HG02973 (cell line): ENCODE measurements at regions not wholly inside any gene's neighbourhood (a gene's known extent, or its start where the extent isn't known, plus 50 kb on each side); places are given as distances from the start of the nearest gene placed in this dataset.

Experiments
- ATAC-seq: cut with Tn5 transposase; IDR thresholded peaks from one replicate; pipeline ENCODE4 v1.9.1; 2021; ENCODE audit warnings: moderate library complexity; ENCODE audit not compliant: unreplicated experiment

DNA sequence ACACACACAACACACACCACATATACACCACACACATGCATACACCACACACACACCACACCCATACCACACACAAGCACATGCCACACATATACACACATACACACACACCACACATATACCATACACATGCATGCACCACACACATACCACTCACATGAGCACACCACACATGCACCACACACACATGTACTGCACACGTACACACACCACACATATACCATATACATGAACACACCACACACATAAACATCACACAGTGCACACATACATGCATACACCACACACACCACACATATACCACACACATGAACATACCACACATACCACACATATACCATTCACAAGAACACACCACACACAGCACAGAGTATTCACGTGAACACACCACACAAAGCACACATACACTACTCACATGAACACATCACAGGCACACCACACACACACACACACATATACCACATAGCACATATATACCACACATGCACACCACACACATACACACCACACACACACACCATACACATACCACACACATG lies 219.9 kb upstream of the RAB6C start:
- no peak for ATAC-seq

DNA sequence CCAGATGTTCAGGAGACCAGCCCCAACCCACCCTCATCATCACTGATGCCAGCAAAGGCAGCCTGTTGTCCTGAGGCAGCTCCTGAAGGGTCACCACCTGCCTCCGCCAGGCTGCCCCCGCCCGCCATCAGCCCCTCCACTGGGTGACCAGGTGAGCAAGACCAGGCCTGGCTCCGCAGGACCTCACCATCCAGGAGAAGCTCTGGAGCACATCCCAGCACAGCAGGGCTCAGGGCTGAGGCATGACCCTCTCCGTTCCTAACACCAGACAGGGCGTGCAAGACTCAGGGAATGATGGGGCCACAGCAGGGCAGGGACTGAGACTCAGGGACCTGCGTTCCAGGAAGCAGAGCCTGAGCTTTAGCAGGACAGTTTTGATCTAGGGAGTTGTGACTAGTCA lies 218.8 kb upstream of the RAB6C start:
- no peak for ATAC-seq

GRCh38 chr2:129761569-129762021 lies 217.9 kb upstream of the RAB6C start:
- ATAC-seq, result no peak

- no peak for ATAC-seq
Observed at GRCh38 chr2:129762386-129763189, 216.9 kb upstream of the RAB6C start.

DNA sequence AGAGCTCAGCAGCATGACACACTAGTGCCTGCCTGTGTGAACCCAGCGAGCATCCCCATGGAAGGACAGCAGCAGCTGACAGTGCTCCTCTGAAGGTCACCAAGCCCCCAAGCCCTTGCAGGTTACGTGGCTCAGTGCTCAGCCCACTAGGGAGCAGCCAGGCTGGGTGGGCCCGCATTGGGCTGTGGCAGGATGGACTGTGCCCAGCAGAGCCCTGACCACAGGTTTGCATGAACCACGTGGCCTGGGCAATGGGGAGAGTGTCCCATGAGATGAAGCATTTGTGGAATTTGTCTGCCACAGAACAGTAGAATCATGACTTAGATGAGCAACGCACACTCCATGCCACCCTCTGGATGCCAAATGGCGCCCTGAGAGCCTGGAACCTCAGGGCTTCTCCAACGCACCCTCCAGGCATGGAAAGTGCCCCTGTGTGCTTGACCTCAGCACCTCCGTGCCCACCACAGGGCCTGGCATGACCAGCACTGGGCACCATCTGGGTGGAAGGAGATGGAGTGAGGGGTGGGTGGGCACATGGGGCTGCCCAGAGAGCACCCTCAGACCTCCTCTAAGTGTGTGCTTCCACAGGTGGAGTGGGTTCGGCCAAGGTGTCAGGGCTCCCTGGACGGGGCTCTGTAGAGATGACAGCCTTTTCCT lies 216.1 kb upstream of the RAB6C start:
- no peak for ATAC-seq

GRCh38 chr2:129763966-129764365 lies 215.5 kb upstream of the RAB6C start:
- ATAC-seq, result no peak

GRCh38 chr2:129764376-129765325 lies 214.8 kb upstream of the RAB6C start:
- ATAC-seq, result no peak

DNA sequence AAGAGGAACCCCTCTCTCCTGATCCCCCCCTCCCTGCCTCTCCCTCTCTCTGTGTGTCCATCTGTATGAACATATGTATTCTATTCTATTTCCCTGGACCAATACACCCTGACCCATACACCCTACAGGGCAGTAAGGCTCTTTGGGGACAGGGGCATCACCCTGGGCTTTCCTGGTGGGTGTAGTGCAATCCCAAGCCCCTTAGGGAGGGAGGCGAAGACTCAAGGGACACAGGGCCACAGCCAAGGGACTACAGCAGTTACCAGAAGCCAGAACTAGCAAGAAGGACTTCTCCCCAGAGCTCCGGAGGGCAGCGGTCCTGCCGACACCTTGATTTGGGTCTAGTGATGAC lies 214.2 kb upstream of the RAB6C start:
- no peak for ATAC-seq

DNA sequence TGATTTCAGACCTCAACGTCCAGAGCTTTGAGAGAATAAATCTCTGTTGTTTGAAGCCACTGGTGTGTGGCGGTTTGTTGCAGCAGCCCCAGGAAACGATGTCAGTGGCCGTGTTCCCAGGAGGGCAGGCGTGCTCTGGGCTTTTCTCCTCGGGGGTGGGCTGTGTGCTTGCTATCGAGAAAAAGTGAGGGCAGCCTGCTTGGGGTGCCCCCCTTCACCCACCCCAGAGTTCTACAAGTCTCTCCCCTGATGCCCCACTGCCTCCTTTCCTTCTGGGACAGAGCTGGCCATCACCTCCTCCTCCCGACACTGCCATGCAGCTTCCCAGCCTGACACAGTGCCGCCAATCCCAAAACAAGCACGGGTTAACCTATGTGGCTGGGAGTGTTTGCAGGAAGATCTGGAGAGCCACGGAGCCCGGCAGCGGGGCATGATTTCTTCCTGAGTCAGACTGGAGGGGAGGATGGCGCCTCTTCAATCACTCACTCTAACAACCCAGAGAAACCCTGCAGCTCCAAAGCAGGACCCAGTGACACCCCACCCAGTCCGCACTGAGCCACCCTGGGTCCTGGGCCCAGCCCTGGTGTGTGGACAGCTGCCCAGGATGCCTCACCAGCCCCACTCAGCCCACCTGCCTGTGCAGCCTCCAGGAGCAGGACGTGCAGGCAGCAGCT lies 213.7 kb upstream of the RAB6C start:
- ATAC-seq, result no peak

- no peak for ATAC-seq
Observed at GRCh38 chr2:129766374-129766993, 213.0 kb upstream of the RAB6C start.

- ATAC-seq, result no peak
Observed at GRCh38 chr2:129767346-129768035, 212.0 kb upstream of the RAB6C start.

- no peak for ATAC-seq
Observed at GRCh38 chr2:129768036-129768386, 211.5 kb upstream of the RAB6C start.

- ATAC-seq, result no peak
Observed at GRCh38 chr2:129768485-129769184, 210.8 kb upstream of the RAB6C start.

GRCh38 chr2:129769185-129769991 lies 210.1 kb upstream of the RAB6C start:
- ATAC-seq, result no peak

- ATAC-seq, result no peak
Observed at GRCh38 chr2:129771418-129772189, 207.9 kb upstream of the RAB6C start.

DNA sequence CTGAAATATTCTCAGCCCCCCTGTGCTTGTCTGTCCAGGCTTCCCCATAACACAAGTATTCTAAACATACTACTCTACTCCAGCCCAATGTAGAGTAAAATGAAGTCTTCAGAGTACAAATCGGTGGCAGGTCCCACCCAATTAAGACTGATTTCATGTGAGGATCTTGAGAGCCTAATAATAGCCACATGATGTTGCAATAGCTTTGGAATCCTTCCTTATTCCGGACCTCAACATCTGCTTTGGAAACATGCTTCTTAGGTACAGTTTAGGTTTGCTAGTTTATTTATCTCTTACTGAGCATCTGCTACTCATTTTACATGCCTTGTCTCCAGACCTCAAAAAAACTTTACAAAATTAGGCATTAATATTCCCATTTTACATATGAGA lies 207.3 kb upstream of the RAB6C start:
- no peak for ATAC-seq

GRCh38 chr2:129775952-129776653 lies 203.4 kb upstream of the RAB6C start:
- no peak for ATAC-seq
